K562 (cell line): ENCODE measurements at regions not wholly inside any gene's neighbourhood (a gene's known extent, or its start where the extent isn't known, plus 50 kb on each side); places are given as distances from the start of the nearest gene placed in this dataset.

Experiments
- ARNT ChIP-seq, 2 experiments: fragments of 450-650 bp; IDR thresholded peaks; 2 replicates each; pipeline ENCODE4 v1.6.1; 2016; ENCODE audit warnings: mild to moderate bottlenecking in 1 of 2
- BCLAF1 ChIP-seq, 2 experiments: fragments of 450-650 bp in 1 of 2; IDR thresholded peaks; 2 replicates each; pipeline ENCODE4 v1.6.1; 2011 to 2017; ENCODE audit warnings: low read depth in 2 of 2, antibody characterized with exemption in 1 of 2, borderline replicate concordance in 1 of 2, low read length in 1 of 2, mild to moderate bottlenecking in 1 of 2, mixed read lengths in 1 of 2; ENCODE audit not compliant: control insufficient read depth in 1 of 2
- PTTG1 ChIP-seq: fragments of 450-650 bp; IDR thresholded peaks from 2 replicates; pipeline ENCODE4 v1.6.1; 2016; ENCODE audit warnings: low read depth, mild to moderate bottlenecking, missing genetic modification characterization, missing compliant biosample characterization
- ZFP30 ChIP-seq: fragments of 250-450 bp; sonication (Bioruptor Pico); IDR thresholded peaks from 2 replicates; pipeline ENCODE4 v1.8.0; 2022; ENCODE audit warnings: moderate library complexity, mild to moderate bottlenecking, inconsistent platforms, borderline replicate concordance
- ZNF695 ChIP-seq: fragments of 450-650 bp; formaldehyde crosslinking; IDR thresholded peaks from 2 replicates; pipeline ENCODE4 v1.4.0; 2020; ENCODE audit warnings: mild to moderate bottlenecking, moderate library complexity
- TF ChIP-seq, protein P1 (sequence below): fragments of 250-450 bp; sonication (Bioruptor Pico); IDR thresholded peaks from 2 replicates; pipeline ENCODE4 v1.8.0; 2021; ENCODE audit warnings: moderate library complexity, mild to moderate bottlenecking, inconsistent platforms

- TF ChIP-seq, protein P1, sequence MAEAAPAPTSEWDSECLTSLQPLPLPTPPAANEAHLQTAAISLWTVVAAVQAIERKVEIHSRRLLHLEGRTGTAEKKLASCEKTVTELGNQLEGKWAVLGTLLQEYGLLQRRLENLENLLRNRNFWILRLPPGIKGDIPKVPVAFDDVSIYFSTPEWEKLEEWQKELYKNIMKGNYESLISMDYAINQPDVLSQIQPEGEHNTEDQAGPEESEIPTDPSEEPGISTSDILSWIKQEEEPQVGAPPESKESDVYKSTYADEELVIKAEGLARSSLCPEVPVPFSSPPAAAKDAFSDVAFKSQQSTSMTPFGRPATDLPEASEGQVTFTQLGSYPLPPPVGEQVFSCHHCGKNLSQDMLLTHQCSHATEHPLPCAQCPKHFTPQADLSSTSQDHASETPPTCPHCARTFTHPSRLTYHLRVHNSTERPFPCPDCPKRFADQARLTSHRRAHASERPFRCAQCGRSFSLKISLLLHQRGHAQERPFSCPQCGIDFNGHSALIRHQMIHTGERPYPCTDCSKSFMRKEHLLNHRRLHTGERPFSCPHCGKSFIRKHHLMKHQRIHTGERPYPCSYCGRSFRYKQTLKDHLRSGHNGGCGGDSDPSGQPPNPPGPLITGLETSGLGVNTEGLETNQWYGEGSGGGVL = no peak
- TF ChIP-seq PTTG1 (tag) = no peak
- TF ChIP-seq ARNT (IDR thresholded peaks at IDR 0.05) = no peak
- TF ChIP-seq ZFP30 (CRISPR knock-in tag) = no peak
- no peak for TF ChIP-seq BCLAF1 (IDR thresholded peaks at IDR 0.05; ENCODE audit: borderline replicate concordance in 1 of 2, control insufficient read depth in 1 of 2, low read depth in 2 of 2, low read length in 1 of 2)
- TF ChIP-seq ZNF695 = no peak
Observed at GRCh38 chr3:124565551-124565950, 164.7 kb upstream of the UMPS start (continued).
